CD4-positive, alpha-beta T cell (primary cell): ENCODE measurements at regions not wholly inside any gene's neighbourhood (a gene's known extent, or its start where the extent isn't known, plus 50 kb on each side); places are given as distances from the start of the nearest gene placed in this dataset.

Experiments used
- ATAC-seq: fragments of 200-7000 bp; cut with Tn5 transposase; one replicate; pipeline ENCODE4 v1.10.0; 2022; ENCODE audit warnings: mild to moderate bottlenecking; ENCODE audit not compliant: poor library complexity
- CTCF ChIA-PET: fragments of 350-600 bp; sonication (Branson Sonifier 250); formaldehyde crosslinking; loops from one replicate; lab custom pipeline; 2021; ENCODE audit warnings: antibody characterized with exemption, inconsistent platforms; lab: Charles Lee
- POLR2A ChIA-PET: fragments of 350-600 bp; sonication (Branson Sonifier 250); formaldehyde crosslinking; loops from one replicate; lab custom pipeline; 2021; ENCODE audit warnings: antibody characterized with exemption, inconsistent platforms; lab: Charles Lee
- DNase-seq, 14 experiments: peaks; one replicate each; pipeline ENCODE4 v3.0.0-alpha.2; 2013 to 2020; ENCODE audit warnings: mixed read lengths in 2 of 14
- H3K27ac ChIP-seq, 2 donors: one replicate each; pipeline versions ENCODE4 v1.5.1 to v1.7.0; 2013; ENCODE audit warnings: low read length in 2 of 2, low read depth in 1 of 2, mild to moderate bottlenecking in 1 of 2
- H3K27me3 ChIP-seq, 2 experiments: 1 replicate in 1 of 2; 2 replicates in 1 of 2; pipeline versions ENCODE4 v1.6.1 to v1.7.0; 2013; ENCODE audit warnings: low read length in 2 of 2, control low read depth in 1 of 2, mild to moderate bottlenecking in 1 of 2, moderate library complexity in 1 of 2; ENCODE audit not compliant: insufficient read depth in 2 of 2, control insufficient read depth in 1 of 2
- H3K36me3 ChIP-seq: one replicate; pipeline ENCODE4 v1.6.1; 2013; ENCODE audit warnings: low read length, control low read depth; ENCODE audit not compliant: insufficient read depth
- H3K4me1 ChIP-seq: one replicate; pipeline ENCODE4 v1.6.1; 2013; ENCODE audit warnings: low read length, control low read depth; ENCODE audit not compliant: insufficient read depth
- H3K4me3 ChIP-seq: one replicate; pipeline ENCODE4 v1.5.1; 2013; ENCODE audit warnings: mild to moderate bottlenecking, low read length, moderate library complexity
- H3K9me3 ChIP-seq, 2 experiments: 1 replicate in 1 of 2; 2 replicates in 1 of 2; pipeline versions ENCODE4 v1.6.1 to v1.7.0; 2013; ENCODE audit warnings: low read length in 2 of 2, mild to moderate bottlenecking in 2 of 2, control low read depth in 1 of 2, moderate library complexity in 1 of 2; ENCODE audit not compliant: control insufficient read depth in 1 of 2, insufficient read depth in 1 of 2
- H3K27ac Mint-ChIP-seq: one replicate; pipeline ENCODE4 v1.8.0; 2020; ENCODE audit warnings: mixed read lengths
- H3K27me3 Mint-ChIP-seq: one replicate; pipeline ENCODE4 v1.8.0; 2021; ENCODE audit warnings: mixed read lengths
- H3K36me3 Mint-ChIP-seq: one replicate; pipeline ENCODE4 v1.8.0; 2021; ENCODE audit warnings: low read depth, mixed read lengths
- H3K4me1 Mint-ChIP-seq: one replicate; pipeline ENCODE4 v1.8.0; 2021; ENCODE audit warnings: low read depth, mixed read lengths
- H3K4me3 Mint-ChIP-seq: one replicate; pipeline ENCODE4 v1.8.0; 2020; ENCODE audit warnings: mild to moderate bottlenecking, mixed read lengths
- H3K9me3 Mint-ChIP-seq: one replicate; pipeline ENCODE4 v1.8.0; 2020; ENCODE audit warnings: mixed read lengths
- intact Hi-C, 2 experiments: fragments of 100-400 bp; cut with DNase I in 1 of 2; cut with micrococcal nuclease in 1 of 2; formaldehyde crosslinking; loops; one replicate each; pipeline versions ENCODE4 v1.15.1 to v1.9.0; 2023 to 2025; cut with DNase I, micrococcal nuclease
- TF ChIP-seq, protein P1 (sequence below): fragments of 200-600 bp; IDR thresholded peaks from one replicate; pipeline ENCODE4 v1.8.0; 2022; ENCODE audit warnings: antibody characterized with exemption, mild to moderate bottlenecking

DNA sequence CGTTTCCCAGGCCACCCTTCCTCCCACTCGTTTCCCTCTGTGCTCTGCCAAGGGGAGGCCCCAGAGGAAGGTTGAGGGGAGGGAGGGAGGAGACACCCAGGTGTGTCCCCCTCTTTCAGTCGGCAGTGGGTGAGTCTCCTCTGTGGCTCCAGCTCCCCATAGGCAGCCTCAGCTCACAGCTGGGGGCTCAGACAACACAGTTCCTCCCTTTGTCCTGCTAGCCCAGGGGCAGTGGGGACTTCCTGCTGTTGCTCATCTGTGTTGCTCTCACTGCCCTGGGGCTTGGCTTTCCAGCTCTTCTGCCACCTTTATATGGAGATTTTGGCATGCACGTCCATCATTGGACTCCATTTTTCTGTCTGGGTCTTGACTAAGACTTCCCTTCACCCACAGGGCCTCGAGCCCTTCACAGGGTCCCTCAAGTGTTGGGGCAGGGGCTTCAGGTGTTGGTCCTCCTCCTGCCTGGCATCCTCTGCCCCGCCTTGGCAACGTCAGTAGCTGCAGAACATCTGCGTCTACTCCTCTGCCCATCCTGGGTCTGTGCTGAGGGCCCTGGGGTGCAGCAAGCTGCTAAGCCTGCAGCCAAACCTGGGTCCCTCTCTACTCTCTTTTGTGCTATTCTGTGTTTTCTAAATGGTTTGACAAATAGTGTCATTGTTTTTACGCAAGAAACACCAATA lies 190.6 kb upstream of the PMEPA1 start:
- Mint-ChIP-seq H3K4me1 (no peaks in the 10 kb centered on the region), H3K27me3 (peaks cover 13% of the 10 kb centered on the region), H3K9me3 (no peaks in the 10 kb centered on the region), H3K27ac (no peak overlapping the region), H3K36me3 (no peaks in the 10 kb centered on the region), H3K4me3 (no peak overlapping the region)
- DNase-seq, result no peak
- H3K9me3 ChIP-seq, result no peaks in the 10 kb centered on the region
- no peaks in the 10 kb centered on the region for H3K36me3 ChIP-seq
- H3K27ac ChIP-seq, result no peak overlapping the region
- no peaks in the 10 kb centered on the region for H3K4me1 ChIP-seq
- intact Hi-C loops, result no loop called here
- ChIA-PET POLR2A (no interaction called here), CTCF (no interaction called here)
- H3K4me3 ChIP-seq, result no peak overlapping the region
- H3K27me3 ChIP-seq, result peaks cover 3 to 8% of the 10 kb centered on the region in 2 experiments
- no peak for ATAC-seq
- TF ChIP-seq, protein P1, sequence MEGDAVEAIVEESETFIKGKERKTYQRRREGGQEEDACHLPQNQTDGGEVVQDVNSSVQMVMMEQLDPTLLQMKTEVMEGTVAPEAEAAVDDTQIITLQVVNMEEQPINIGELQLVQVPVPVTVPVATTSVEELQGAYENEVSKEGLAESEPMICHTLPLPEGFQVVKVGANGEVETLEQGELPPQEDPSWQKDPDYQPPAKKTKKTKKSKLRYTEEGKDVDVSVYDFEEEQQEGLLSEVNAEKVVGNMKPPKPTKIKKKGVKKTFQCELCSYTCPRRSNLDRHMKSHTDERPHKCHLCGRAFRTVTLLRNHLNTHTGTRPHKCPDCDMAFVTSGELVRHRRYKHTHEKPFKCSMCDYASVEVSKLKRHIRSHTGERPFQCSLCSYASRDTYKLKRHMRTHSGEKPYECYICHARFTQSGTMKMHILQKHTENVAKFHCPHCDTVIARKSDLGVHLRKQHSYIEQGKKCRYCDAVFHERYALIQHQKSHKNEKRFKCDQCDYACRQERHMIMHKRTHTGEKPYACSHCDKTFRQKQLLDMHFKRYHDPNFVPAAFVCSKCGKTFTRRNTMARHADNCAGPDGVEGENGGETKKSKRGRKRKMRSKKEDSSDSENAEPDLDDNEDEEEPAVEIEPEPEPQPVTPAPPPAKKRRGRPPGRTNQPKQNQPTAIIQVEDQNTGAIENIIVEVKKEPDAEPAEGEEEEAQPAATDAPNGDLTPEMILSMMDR, result no peak

DNA sequence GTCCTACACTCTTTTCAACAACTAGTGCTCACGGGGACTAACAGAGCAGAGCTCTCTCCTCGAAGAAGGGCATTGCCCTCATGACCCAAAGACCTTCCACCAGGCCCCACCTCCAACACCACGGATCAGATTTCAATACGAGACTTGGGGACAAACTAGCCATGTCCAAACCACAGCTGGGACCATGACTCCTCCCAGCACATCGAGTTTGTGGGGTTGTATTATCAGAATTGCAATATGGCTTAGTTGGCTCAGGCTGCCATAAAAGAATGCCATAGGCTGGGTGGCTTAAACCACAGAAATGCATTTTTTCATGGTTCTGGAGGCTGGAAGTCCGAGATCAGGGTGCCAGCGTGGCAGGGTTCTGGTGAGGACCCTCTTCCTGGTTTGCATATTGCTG lies 189.7 kb upstream of the PMEPA1 start:
- Histone ChIP-seq H3K36me3 (no peaks in the 10 kb centered on the region), H3K4me3 (no peak overlapping the region), H3K27ac (no peak overlapping the region), H3K9me3 (no peaks in the 10 kb centered on the region), H3K27me3 (peaks cover 0 to 8% of the 10 kb centered on the region in 2 experiments), H3K4me1 (no peaks in the 10 kb centered on the region)
- no peak overlapping the region for H3K4me3 Mint-ChIP-seq
- ATAC-seq, result no peak
- DNase-seq, result no peak
- TF ChIP-seq, protein P1, result no peak
- H3K27ac Mint-ChIP-seq, result no peak overlapping the region
- CTCF ChIA-PET, result no interaction called here
- no peaks in the 10 kb centered on the region for H3K36me3 Mint-ChIP-seq
- H3K9me3 Mint-ChIP-seq, result no peaks in the 10 kb centered on the region
- POLR2A ChIA-PET, result no interaction called here
- H3K27me3 Mint-ChIP-seq, result peaks cover 5% of the 10 kb centered on the region
- no peaks in the 10 kb centered on the region for H3K4me1 Mint-ChIP-seq
- intact Hi-C loops, result no loop called here

- Mint-ChIP-seq H3K27ac (no peak overlapping the region), H3K4me3 (no peak overlapping the region), H3K36me3 (no peaks in the 10 kb centered on the region), H3K9me3 (no peaks in the 10 kb centered on the region), H3K4me1 (no peaks in the 10 kb centered on the region), H3K27me3 (peaks cover 12% of the 10 kb centered on the region)
- TF ChIP-seq, protein P1, result no peak
- CTCF ChIA-PET, result no interaction called here
- H3K36me3 ChIP-seq, result no peaks in the 10 kb centered on the region
- H3K9me3 ChIP-seq, result no peaks in the 10 kb centered on the region
- H3K4me3 ChIP-seq, result no peak overlapping the region
- DNase-seq, result no peak
- POLR2A ChIA-PET, result no interaction called here
- H3K27ac ChIP-seq, result no peak overlapping the region
- ATAC-seq, result no peak
- intact Hi-C loops, result no loop called here
- no peaks in the 10 kb centered on the region for H3K4me1 ChIP-seq
- H3K27me3 ChIP-seq, result peaks cover 4% of the 10 kb centered on the region in 2 experiments
These were observed 188.5 kb upstream of the PMEPA1 start for GRCh38 chr20:57898332-57898731.
